CD1c-positive myeloid dendritic cell (primary cell): ENCODE measurements at regions not wholly inside any gene's neighbourhood (a gene's known extent, or its start where the extent isn't known, plus 50 kb on each side); places are given as distances from the start of the nearest gene placed in this dataset.

Experiments used
- DNase-seq: peaks from one replicate; pipeline ENCODE4 v3.0.0-alpha.2; 2016; ENCODE audit errors: extremely low spot score

DNA sequence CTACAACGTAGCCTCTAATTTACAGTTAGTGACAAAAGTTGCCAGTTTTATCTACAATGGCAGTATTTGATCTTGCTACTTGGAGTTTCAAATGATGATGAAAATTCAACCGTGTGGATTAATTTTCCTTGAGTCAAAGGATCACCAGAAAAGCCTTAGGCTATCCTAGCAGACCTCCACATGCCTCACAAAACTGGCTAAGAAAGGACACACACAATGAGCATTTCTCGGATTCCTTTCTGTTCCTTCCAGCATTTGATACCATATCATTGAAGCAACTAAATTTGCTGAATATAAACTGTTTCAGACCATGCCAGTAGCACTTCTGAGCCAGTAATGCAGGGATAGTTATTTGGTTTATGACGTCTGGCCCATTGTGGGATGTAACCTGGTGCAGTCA lies 587.4 kb upstream of the MDFIC2 start:
- no peak for DNase-seq

DNA sequence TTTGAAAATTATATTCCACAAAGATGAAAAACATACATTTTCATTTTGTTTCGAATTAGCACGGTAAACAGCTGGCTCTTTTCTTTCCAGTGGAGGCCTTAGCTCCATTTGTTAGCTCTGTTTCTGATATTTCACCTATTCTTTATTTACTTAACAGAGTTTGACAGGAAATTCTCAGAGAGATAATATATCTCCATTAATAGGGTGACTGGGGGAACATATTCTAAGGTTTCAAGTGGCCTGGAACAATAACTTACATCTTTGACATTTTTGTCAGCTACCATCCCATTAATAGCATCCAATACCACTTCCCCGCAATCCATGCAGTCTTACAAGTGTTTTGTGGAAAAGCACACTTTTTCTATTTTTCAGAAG lies 577.6 kb upstream of the MDFIC2 start:
- DNase-seq = no peak

DNA sequence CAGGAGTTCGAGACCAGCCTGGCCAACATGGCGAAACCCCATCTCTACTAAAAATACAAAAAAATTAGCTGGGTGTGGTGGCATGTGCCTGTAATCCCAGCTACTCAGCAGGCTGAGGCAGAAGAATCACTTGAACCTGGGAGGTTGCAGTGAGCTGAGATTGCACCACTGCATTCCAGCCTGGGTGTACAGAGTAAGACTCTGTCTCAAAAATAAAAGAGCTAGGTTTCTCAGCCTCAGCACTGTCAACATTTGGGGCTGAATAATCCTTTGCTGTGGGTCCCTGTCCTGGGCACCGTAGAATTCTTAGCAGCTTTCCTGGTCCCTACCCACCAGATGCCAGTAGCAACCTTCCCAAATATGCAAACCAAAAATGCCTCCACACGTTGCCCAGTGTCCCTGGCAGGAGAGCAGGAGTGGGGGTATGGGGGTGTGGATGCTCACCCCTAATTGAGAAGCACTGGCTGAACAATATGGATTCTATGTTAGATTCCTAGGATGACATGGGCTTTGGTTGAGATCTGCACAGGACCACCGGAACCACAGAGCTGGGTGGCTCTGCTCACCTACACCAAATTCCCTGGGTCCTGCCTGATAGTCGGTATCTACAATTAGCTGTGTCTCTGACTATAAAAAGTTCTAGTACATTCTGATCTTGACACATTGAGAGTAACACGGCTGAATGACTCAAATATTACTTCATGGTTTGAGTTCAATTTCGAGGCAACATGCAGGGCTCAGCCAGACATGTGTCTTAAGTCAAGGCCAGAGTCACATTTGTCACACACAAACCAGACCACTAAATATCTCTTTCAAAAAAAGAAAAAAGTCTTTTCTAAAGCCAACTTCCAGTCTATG lies 577.0 kb upstream of the MDFIC2 start:
- DNase-seq = no peak

DNA sequence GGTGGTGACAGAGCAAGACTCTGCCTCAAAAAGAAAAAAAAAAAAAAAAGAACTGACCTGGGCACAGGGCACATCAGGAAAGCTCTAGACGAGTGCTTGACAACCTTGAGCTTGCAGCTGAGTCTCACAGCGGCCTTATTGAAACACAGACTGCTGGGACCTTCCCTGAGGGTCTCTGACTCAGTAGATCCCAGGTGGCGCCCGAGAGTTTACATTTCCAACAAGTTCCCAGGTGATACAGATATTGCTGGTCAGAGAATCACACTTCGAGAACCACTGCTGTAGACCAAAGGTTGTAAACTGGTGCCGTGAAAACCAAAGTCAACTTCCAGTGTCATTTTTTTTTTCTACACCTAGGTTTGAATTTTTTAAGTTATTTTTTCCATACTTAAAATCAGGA lies 573.2 kb upstream of the MDFIC2 start:
- no peak for DNase-seq

DNA sequence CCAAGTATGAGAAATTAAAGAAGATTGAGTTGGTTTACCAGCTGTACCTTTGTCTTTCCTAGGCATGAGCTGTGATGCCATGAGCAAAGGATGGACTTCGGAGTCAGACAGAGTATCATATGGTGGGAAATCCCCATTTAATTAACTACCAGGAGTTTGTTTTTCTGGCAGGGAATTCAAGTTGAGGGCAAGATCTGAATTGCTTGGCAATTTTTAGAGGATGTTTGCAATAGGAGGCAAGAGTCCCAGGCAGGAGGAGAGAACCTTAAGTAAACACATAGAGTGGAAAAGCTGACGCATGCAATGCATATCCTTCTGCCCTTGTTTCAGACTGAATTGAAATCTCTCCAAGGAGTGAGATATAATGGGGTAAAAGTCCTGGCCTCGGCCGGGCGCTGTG lies 569.7 kb upstream of the MDFIC2 start:
- DNase-seq = no peak

DNA sequence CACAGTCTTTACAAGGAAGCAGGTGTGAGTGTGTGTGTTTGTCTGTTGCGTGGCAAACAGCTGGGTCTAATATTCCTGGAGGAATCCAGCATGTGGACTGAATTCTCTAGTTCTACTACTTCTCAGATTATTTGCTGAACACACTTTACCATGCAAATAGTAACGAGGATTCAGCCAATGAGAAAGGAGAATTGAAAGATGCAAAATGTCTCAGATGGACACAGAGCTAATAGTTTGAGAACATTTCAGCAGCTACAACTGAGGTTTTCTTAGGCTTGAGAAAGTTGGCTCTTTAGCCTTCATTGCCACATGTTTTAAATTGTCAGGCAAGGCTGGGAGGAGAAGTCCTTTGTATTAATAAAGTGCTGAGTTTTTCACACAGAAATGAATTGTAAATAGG lies 568.0 kb upstream of the MDFIC2 start:
- DNase-seq = no peak

DNA sequence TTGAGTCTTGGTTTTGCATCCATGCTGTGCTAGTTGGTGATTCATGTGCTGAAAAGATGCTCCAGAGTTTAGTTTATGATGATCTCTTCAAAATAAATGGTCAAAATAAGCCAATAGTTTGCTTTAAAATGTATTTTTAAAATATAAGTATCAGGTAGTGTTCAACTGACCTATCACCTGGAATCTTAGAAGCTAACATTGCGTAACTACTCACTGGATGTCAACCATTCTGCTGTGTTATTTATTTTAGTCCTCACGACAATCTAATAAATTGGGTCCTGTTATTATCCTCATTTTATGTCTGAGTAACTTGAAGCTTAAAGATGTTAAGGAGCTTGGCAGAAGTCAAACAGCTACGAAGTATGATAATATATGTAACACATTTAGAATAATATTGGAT lies 563.7 kb upstream of the MDFIC2 start:
- DNase-seq = no peak

DNA sequence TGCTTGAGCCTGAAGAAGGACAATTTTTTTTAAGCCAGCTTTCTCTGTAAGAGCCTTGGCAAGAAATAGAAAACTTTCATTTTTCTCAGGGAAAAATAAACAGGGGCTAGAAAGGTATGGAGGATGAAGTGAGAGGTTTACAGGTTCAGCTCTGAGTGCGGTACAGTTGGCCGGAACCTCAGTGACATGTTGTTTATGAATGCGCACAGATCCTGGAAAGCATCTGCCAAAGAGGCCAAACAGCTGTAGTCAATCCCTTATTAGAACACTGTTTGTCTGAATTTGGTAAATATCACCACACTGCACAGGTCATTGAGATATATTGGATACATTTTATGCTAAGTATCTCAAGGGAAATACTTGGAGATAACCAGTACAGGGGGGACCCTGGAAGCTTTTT lies 561.8 kb upstream of the MDFIC2 start:
- DNase-seq = no peak

DNA sequence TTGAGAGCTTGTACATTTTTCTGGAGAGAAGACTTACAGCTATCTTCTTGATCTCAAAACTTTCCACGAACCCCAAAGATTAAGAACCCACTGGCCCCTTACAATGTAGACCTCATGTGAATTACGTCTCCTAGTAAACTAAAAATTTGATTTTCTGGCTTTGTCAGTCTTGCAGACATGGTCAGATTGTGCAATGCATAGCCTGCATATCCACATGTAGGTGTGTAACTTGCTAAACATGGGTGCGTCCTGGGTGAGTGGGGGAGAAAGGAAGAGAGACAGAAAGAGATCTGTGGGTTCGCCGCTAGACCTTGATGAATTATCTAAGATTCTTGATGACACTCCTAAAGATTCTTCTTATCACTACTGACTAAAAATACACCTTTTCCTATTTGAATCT lies 561.2 kb upstream of the MDFIC2 start:
- no peak for DNase-seq

DNA sequence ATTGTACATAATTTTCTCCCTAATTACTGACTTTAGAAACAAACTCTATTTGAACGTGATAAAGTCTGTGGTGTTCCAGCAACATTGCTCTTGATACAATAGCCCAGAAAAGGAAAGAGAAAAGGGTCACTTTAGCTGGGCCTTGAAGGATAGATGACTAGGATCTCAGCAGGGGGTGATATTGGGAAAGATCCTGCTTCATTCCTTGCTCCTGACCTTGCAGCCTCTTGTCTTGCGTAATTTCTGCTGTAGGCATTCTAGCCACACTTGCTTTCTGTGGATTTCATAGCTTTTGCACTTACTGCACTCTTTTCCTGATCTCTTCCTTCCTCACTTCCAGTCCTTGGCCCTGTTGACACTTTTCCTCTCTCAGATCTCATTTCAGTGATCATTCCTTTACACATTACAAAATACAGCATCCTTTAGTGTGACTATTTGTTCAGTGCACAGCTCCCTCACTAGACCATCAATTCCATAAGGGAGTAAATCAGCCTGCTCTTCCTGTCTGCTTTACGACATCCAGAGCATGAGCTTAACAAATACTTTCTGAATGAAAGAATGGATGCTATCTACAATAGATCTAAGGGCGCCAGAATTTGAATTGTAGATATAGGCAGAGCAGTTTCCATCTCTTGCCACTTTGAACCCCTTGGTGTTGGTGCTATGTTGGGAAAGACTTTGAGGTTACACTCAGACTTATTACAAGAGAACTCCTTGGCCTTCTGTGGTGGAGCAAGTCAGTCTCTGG lies 559.6 kb upstream of the MDFIC2 start:
- no peak for DNase-seq

DNA sequence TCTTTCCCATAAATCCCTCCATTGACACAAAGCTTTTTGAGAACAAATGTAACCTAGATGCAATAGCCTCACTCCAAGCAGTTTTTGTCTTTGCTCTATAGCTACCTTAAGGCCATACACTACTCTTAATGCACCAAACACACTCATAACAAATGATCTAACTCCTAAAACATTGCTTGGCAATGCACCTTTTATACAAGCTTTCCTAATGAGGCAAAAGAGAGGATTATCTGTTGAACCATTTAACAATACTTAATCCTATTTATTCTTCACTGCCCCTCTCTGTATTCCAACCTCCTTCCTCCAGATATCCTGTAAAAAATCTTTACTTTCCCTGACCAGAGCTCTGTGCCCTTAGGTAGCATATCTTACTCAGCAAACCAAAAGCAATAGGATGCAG lies 558.1 kb upstream of the MDFIC2 start:
- no peak for DNase-seq

DNA sequence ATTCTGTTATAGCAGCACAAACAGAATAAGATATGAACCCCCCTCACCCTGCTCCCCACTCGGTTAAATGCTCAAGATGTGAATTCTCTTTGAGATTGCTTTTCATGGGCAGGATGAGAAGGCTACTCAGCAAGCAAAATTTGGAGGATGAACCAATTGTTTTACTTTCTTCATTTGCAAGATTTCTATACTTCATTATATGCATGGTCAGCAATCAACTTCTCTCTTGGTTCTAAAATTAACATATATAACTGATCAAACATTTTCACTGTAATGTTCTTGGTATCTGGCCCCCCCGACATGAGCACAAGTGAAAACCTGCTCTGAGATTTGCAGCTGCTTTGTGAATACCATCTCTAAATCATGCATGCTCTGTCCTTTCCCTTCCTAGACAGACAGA lies 556.1 kb upstream of the MDFIC2 start:
- DNase-seq = no peak

DNA sequence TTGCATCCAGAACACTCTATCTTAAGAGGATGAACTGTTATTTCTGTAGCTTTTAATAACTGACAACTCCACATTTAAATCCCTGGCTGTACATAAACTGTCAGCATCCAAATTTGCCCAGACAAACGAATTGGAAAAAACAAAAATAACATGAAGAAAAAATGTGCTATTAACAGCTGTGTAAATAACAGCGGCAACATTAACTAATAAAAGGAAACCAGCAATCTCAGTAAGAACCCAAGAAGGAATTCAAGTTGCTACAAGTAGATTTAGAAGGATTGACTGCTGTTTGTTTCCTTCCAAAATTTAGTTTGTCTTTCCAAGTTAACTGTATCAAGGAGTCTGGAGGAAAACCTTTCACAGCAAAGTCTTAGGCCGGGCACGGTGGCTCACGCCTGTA lies 550.6 kb upstream of the MDFIC2 start:
- no peak for DNase-seq

DNA sequence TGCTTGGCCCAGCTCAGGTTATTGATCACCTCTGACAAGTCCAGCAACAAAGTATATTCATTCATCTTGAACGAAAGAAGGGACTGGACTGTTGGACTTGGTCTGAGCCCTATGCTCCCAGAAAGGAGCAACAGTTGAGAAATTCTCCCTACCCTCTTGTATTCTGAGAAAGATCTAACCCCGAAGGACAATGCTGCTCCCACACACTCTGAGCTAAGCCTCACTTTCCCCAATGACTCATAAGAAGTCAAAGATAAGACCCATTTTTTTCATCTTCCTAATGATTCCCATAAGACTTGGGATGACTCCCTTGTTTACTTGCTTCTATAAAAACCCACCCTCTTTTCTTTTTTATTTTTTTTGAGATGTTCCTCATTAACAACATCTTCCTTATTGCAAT lies 549.4 kb upstream of the MDFIC2 start:
- DNase-seq = no peak

DNA sequence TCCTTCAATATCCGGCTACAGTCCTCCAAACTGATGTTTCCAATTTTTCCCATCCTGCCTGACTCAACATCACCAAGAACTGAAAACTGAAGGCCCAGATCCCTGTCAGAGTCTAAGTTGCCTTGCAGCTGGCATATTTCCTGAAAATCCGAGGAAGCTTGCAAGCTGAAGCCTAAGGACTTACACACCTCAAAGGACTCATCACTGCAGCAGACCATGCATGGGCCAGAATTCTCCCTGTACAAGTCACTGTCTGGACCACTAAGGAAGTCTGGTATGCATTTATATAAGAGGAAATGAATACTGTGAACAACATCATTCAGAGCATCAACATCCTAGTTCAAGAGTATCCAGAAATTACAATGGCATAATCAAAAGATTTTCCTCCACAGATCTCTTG lies 548.8 kb upstream of the MDFIC2 start:
- no peak for DNase-seq

DNA sequence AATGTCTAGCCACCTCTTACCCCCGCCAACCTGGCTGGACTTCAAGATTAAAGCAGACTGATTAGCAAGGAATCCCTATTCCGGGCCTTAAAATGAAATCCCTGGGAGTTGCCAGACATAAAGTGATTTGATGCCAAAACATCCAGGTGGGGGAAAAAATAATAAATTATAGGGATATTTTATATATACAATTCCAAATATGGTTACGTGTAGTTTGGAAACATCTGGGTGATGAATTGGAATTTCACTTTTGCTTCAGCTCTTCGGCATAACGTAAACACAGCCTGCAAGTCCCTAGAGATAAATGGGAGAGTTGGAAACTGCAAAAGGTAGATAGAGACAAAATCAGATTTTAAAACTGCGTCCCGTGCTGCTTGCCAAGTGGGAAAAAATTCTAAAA lies 545.5 kb upstream of the MDFIC2 start:
- DNase-seq = no peak

DNA sequence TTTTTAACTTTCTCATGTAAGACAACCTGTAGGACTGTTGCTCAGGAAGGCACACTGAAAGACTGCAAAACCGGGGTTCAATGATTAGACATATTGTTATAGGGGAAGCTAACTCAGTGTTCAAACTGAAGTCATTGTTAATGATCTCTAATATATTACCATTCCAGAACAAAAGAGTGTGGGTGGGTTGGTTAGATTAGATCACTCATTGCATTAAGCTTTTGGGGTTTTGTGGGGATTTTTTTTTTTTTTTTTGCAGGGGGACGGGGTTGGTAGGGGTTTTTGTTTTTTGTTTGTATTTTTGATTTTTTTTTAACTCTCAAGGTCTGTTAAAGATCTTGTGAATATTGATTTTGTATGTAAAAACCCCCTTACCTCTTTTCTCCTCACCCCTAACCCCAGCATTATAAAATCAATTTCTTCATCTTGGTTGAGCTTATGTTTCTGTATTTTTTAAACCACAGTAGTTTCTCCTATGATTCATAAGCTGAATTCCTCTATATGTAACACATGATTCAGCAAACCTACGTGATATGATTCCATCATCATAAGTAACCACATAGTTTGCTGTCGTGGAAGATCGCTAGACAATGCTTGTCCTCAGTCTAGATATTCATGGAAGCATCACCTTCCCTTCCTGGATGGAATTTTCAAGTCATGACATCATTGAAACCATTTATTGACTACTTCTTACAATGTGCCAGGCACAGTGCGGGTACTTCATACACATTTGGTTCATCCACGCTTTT lies 544.1 kb upstream of the MDFIC2 start:
- DNase-seq = no peak

DNA sequence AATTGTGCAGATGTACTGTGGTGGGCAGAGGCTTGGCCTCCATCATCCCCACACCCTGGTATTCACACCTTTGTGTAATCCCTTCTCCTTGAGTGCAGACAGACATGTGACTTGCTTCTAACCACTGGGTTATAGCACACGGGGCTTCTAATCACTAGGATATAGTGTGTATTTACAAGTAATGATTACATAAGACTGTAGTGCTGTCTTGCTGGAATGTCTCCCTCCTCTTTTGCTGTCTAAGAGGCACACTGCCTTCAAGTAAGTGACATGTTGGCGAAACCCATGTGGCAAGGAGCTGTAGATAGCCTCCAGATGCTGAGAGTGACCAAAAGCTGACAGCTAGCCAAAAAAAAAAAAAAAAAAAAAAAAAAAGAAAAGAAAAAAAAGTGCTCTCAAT lies 542.7 kb upstream of the MDFIC2 start:
- DNase-seq = no peak

DNA sequence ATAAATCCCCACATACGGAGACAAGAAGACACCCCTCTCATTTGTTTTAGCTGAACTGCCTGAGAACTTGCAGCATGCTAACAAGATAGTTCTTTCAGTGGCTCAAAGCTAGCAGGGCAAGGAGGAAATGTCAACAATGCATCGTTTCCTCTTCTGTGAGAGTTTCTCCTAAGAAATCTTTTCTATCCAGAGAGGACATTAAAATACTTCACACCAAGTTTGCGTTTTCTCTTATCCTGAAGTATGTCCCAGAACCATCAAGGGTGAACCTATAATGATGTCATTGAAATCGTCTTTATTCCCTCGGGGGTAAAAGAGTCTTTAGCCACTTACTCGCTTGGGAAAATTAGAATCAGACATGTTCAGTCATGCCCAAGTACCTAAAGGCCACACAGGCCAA lies 541.7 kb upstream of the MDFIC2 start:
- no peak for DNase-seq

DNA sequence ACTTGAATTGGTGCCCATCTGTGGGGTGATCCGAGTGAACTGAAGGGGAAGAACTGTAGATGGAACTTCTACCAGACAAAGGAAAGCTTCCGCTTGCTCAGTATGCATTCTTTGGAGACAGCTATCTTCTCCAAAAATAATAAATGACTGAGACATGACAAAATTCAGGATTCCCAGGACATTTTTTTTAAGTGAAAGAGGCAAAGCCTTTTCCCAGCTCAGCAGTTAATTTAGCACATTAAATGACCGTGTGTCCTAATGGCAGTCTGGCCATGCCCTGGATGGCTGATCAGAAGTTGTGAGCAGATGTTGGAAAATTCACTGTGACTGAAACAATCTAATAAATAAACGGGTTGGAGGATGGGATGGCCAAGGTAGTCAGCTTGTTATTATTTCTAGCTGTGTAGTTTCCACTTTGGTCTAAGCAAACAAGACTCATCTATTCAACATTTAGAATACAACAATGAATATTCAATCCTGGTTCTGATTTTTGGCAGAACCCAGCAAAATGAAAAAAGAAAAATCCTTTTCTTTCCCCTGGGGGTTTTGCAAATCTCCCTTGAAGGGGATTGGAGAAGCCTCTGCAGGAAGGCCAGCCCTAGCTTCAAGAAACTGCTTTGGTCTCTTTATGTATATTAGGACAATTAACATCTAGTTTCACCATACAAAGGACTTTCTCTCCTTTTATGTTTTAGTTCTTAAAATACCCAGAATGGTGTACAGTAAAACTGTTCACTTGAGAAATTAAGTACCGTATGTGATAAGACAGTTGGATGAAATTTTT lies 540.9 kb upstream of the MDFIC2 start:
- no peak for DNase-seq

DNA sequence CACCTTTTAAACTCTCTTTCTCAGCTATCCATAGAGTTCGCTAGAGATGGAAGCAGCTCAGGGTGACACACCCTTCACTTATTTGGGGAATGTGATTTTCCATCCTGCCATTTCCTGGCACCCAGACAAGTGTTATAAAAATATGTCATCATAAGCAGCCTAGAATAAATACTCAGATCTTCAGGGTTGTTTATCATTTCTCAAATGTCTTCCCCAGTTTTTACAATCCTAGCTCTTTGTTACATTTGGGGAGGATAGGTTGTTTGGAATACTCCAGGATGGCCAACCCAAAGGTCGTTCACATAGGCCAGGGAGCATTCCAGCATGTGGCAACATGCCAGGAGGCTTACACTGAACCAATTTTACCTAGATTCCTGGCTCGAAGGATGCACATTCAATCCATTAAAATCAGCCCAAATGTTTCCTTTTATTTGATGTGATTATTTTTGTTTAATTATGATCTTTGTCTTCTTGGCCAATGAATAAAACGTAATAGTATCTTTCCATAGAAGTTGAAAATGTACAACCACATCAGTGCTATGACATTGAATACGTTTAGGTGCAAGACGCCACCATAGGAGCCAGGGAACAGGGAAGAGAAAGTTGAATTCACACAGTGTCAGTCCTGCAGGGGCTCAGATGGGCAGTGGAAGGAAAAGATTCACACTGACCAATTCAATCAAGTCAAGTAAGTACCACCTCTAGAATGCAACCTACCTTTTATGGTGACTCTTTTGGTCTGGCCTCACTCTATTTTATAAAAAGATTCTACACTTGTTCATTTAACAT lies 537.7 kb upstream of the MDFIC2 start:
- DNase-seq = no peak
